Neural crest cell (in vitro differentiated cells): ENCODE measurements at regions not wholly inside any gene's neighbourhood (a gene's known extent, or its start where the extent isn't known, plus 50 kb on each side); places are given as distances from the start of the nearest gene placed in this dataset.
"Not testable (repeated sequence)": the region's sequence is repeated elsewhere in the genome, so short reads cannot be mapped to it uniquely, and the experiment has no call there.

Experiments
- DNase-seq: peaks from one replicate; pipeline ENCODE4 v3.0.0; 2021; ENCODE audit warnings: low read depth, mixed read lengths, low spot score
- H3K27ac Mint-ChIP-seq: one replicate; pipeline ENCODE4 v1.8.0; 2021; ENCODE audit warnings: mild to moderate bottlenecking, mixed read lengths; ENCODE audit not compliant: unreplicated experiment
- H3K27me3 Mint-ChIP-seq: 2 replicates; pipeline ENCODE4 v1.8.0; 2021; ENCODE audit warnings: low read depth, mild to moderate bottlenecking, mixed read lengths
- H3K36me3 Mint-ChIP-seq: 2 replicates; pipeline ENCODE4 v1.8.0; 2021; ENCODE audit warnings: low read depth, mild to moderate bottlenecking, mixed read lengths
- H3K4me1 Mint-ChIP-seq: 2 replicates; pipeline ENCODE4 v1.8.0; 2021; ENCODE audit warnings: mixed read lengths
- H3K4me3 Mint-ChIP-seq: one replicate; pipeline ENCODE4 v1.8.0; 2021; ENCODE audit warnings: mild to moderate bottlenecking, mixed read lengths
- H3K9me3 Mint-ChIP-seq: 2 replicates; pipeline ENCODE4 v1.8.0; 2021; ENCODE audit warnings: mixed read lengths
- TF ChIP-seq, protein P1 (sequence below): fragments of 200-600 bp; sonication (generic); conservative IDR thresholded peaks from 2 replicates; pipeline ENCODE4 v1.5.0; 2021; ENCODE audit warnings: antibody characterized with exemption, mild to moderate bottlenecking

DNA sequence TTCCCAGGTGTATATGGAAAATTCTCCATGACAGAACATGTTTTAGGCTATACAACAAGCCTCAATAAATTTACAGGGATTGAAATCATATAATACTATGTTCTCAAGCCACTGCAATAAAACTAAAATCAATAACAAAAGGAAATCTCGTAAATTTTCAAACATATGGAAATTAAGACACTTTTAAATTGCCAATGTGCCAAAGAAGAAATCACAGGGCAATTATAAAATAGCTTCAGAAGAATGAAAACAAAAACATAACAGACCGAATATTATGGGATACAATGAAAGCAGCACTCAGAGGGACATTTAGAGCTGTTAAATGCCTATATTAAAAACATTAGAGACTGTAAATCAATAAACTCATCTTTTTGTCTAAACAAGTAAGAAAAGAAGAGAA, 555.7 kb upstream of the B3GAT1 start:
- Mint-ChIP-seq H3K4me1 (no peaks in the 10 kb centered on the region), H3K9me3 (no peaks in the 10 kb centered on the region), H3K4me3 (no peak overlapping the region), H3K27ac (no peak overlapping the region), H3K27me3 (peaks cover 2% of the 10 kb centered on the region), H3K36me3 (no peaks in the 10 kb centered on the region)
- TF ChIP-seq, protein P1, sequence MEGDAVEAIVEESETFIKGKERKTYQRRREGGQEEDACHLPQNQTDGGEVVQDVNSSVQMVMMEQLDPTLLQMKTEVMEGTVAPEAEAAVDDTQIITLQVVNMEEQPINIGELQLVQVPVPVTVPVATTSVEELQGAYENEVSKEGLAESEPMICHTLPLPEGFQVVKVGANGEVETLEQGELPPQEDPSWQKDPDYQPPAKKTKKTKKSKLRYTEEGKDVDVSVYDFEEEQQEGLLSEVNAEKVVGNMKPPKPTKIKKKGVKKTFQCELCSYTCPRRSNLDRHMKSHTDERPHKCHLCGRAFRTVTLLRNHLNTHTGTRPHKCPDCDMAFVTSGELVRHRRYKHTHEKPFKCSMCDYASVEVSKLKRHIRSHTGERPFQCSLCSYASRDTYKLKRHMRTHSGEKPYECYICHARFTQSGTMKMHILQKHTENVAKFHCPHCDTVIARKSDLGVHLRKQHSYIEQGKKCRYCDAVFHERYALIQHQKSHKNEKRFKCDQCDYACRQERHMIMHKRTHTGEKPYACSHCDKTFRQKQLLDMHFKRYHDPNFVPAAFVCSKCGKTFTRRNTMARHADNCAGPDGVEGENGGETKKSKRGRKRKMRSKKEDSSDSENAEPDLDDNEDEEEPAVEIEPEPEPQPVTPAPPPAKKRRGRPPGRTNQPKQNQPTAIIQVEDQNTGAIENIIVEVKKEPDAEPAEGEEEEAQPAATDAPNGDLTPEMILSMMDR: no peak
- no peak for DNase-seq

DNA sequence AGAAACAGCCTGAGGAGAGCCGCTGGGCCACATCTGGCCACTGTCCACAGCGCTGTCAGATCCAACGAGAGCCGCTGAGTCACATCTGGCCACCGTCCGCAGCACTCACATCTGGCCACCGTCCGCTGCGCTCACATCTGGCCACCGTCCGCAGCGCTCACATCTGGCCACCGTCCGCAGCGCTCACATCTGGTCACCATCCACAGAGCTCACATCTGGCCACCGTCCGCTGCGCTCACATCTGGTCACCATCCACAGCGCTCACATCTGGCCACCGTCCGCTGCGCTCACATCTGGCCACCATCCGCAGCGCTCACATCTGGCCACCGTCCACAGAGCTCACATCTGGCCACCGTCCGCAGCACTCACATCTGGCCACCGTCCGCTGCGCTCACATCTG, 549.3 kb upstream of the B3GAT1 start:
- not testable (repeated sequence) for H3K4me1 Mint-ChIP-seq, DNase-seq, H3K4me3 Mint-ChIP-seq, H3K27me3 Mint-ChIP-seq, H3K9me3 Mint-ChIP-seq, H3K27ac Mint-ChIP-seq, H3K36me3 Mint-ChIP-seq

DNA sequence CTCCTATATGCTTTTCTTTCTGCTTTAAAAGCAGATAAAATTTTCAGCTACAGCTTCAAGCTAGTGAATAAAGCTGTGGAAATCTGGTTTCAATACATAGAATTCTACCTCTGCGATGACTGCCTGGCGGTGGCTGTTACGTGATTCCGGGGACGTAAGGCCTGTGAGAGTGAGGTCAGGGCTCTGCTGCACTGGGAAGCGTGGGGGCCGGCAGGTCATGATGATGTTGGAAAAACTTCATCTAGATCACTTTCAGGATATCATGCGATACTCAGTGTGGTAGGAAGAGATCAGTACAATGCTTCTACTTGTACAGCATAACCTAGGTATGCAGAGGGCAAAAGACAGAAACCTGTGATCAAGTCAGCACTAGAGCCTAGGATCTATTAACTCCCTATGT, 546.8 kb upstream of the B3GAT1 start:
- Mint-ChIP-seq H3K27ac (no peak overlapping the region), H3K27me3 (peaks cover 6% of the 10 kb centered on the region), H3K4me3 (no peak overlapping the region), H3K9me3 (no peaks in the 10 kb centered on the region), H3K36me3 (no peaks in the 10 kb centered on the region), H3K4me1 (no peaks in the 10 kb centered on the region)
- no peak for DNase-seq
- TF ChIP-seq, protein P1: no peak

GRCh38 chr11:134958336-134958640, 546.2 kb upstream of the B3GAT1 start:
- Mint-ChIP-seq H3K27me3 (peaks cover 6% of the 10 kb centered on the region), H3K36me3 (no peaks in the 10 kb centered on the region), H3K4me1 (no peaks in the 10 kb centered on the region), H3K27ac (no peak overlapping the region), H3K9me3 (no peaks in the 10 kb centered on the region), H3K4me3 (no peak overlapping the region)
- TF ChIP-seq, protein P1: no peak
- DNase-seq: no peak

- Mint-ChIP-seq H3K27me3 (peaks cover 6% of the 10 kb centered on the region), H3K9me3 (no peaks in the 10 kb centered on the region), H3K36me3 (no peaks in the 10 kb centered on the region), H3K27ac (no peak overlapping the region), H3K4me3 (no peak overlapping the region), H3K4me1 (no peaks in the 10 kb centered on the region)
- no peak for DNase-seq
- TF ChIP-seq, protein P1: no peak
These were observed 545.7 kb upstream of the B3GAT1 start for GRCh38 chr11:134957540-134958335.

- H3K4me3 Mint-ChIP-seq: no peak overlapping the region
- no peak overlapping the region for H3K27ac Mint-ChIP-seq
- peaks cover 6% of the 10 kb centered on the region for H3K27me3 Mint-ChIP-seq
- peaks cover 1% of the 10 kb centered on the region for H3K4me1 Mint-ChIP-seq
- no peaks in the 10 kb centered on the region for H3K9me3 Mint-ChIP-seq
- no peaks in the 10 kb centered on the region for H3K36me3 Mint-ChIP-seq
- no peak for DNase-seq
- TF ChIP-seq, protein P1: no peak
These were observed 544.6 kb upstream of the B3GAT1 start for GRCh38 chr11:134956450-134957210.

DNA sequence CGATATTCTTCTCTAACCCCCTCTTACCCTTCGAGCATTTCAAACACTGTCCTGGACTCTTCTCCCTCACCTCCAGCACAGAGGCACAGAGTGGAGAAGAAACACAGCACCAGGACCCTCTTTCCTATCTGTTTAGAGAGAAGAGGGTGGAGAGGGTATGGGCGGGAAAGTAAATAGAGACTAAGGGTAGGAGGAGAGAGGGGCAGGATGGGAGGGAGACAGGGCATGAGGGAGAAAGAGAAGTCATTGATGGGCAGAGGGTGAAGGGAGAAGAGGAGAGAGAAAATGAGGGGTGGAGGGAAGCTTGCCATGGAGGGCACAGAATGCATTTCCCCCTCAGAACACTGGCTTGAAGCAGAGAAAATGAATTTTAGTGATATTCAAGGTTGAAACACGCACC, 543.9 kb upstream of the B3GAT1 start:
- not testable (repeated sequence) for H3K27me3 Mint-ChIP-seq, H3K4me3 Mint-ChIP-seq, H3K4me1 Mint-ChIP-seq, H3K9me3 Mint-ChIP-seq, DNase-seq, H3K36me3 Mint-ChIP-seq, H3K27ac Mint-ChIP-seq
